Fibroblast of pulmonary artery (primary cell): ENCODE measurements at regions not wholly inside any gene's neighbourhood (a gene's known extent, or its start where the extent isn't known, plus 50 kb on each side); places are given as distances from the start of the nearest gene placed in this dataset.

Source experiments
- DNase-seq: peaks from one replicate; pipeline ENCODE4 v3.0.0-alpha.2; 2010; ENCODE audit warnings: low read depth
- H3K4me3 ChIP-seq: replicated peaks from 2 replicates; pipeline ENCODE4 v1.5.1; 2011; ENCODE audit warnings: low read depth, mild to moderate bottlenecking, control low read depth, low read length, moderate library complexity
- CTCF ChIP-seq: IDR thresholded peaks from 2 replicates; pipeline ENCODE4 v1.5.1; 2011; ENCODE audit warnings: mild to moderate bottlenecking, control low read depth, low read length, inconsistent platforms; ENCODE audit errors: missing control alignments

- H3K4me3 ChIP-seq, result no peak overlapping the region
- no peak for TF ChIP-seq CTCF
- DNase-seq, result no peak
Measured at GRCh38 chr7:22555476-22555875, 55.5 kb upstream of the STEAP1B start.

- no peak for TF ChIP-seq CTCF
- H3K4me3 ChIP-seq, result no peak overlapping the region
- no peak for DNase-seq
Measured at GRCh38 chr7:22554184-22554583, 54.2 kb upstream of the STEAP1B start.

DNA sequence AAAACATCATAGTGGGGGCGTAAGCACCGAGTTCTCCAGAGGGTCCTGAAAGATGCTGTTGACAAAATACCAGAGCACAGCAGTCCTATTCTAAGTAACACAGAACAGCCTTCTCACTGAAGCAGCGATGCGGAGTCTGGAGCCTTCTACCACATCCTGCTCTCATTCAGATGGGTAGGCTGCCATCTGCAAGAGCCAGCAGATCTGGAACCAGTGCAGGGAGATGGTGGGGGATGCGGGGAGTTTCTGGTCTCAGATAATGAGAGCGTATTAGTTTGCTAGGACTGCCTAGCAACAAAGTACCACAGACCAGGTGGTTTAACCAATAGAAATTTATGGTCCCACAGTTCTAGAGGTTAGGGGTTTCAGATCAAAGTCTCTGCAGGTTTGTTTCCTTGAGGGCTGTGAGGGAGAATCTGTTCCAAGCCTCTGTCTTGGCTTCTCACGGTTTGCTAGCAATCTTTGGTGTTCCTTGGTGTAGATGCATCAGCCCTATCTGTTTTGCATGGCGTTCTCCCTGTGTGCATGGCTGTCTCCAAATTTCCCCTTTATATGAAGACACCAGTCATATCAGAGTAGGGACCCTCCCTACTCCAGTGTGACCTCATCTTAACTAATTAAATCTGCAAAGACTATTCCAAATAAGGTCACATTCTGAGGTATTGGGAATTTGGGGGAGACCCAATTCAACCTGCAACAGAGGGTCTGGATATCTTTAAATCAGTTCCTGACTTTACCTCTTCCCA, 52.0 kb upstream of the STEAP1B start:
- DNase-seq, result no peak
- no peak for TF ChIP-seq CTCF
- no peak overlapping the region for H3K4me3 ChIP-seq

GRCh38 chr7:22550514-22551030, 50.6 kb upstream of the STEAP1B start:
- H3K4me3 ChIP-seq, result no peak overlapping the region
- TF ChIP-seq CTCF, result no peak
- DNase-seq, result no peak

- H3K4me3 ChIP-seq, result peak overlapping the region; percentile 53
- peak; percentile 22 for DNase-seq
- peak; percentile 39 for TF ChIP-seq CTCF
Measured at GRCh38 chr7:22549667-22550513, 49.9 kb upstream of the STEAP1B start.
